Activated CD8-positive, alpha-beta memory T cell treated with anti-CD3 and anti-CD28 coated beads for 48 hours (primary cell): ENCODE measurements at regions not wholly inside any gene's neighbourhood (a gene's known extent, or its start where the extent isn't known, plus 50 kb on each side); places are given as distances from the start of the nearest gene placed in this dataset.
"Not testable (repeated sequence)": the region's sequence is repeated elsewhere in the genome, so short reads cannot be mapped to it uniquely, and the experiment has no call there.

ENCODE experiments used
- DNase-seq, 3 experiments: peaks; one replicate each; pipeline ENCODE4 v3.0.0-alpha.2; 2020; ENCODE audit warnings: low read depth in 2 of 3, low spot score in 2 of 3

DNA sequence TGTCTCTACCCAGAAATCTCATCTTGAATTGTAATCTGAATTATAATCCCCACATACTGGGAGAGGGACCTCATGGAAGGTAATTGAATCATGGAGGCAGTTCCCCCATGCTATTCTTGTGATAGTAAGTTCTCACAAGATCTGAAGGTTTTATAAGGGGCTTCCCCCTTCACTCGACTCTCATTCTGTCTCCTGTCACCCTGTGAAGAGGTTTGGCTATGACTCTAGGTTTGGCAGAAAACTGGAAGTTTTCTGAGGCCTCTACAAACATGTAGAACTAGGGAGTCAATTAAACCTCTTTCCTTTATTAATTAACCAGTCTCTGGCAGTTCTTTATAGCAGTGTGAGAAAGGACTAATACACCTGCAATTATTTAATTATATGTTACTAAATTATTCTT, 125.2 kb upstream of the TGFBR2 start:
- no peak for DNase-seq

- DNase-seq: not testable (repeated sequence)
These were observed 122.2 kb upstream of the TGFBR2 start for GRCh38 chr3:30484229-30484628.

DNA sequence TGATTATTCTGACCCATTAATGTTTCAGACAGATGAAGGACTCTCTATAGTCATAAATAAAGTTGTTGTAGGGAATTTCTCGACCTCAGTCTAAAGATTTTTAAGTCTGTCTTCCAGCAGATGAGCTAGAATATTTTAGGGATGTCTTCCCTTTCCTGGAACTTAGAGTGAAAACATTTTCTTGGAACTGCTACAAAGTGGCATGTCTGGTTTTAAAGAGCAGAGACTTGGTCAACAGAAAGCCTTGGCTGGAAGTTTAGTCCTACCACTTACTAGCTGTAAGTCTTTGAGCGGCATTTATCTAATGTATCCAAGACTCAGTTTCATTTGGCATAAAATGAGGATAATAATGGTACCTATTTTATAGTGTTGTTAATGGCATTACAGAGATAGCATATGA, 120.0 kb upstream of the TGFBR2 start:
- no peak for DNase-seq

DNA sequence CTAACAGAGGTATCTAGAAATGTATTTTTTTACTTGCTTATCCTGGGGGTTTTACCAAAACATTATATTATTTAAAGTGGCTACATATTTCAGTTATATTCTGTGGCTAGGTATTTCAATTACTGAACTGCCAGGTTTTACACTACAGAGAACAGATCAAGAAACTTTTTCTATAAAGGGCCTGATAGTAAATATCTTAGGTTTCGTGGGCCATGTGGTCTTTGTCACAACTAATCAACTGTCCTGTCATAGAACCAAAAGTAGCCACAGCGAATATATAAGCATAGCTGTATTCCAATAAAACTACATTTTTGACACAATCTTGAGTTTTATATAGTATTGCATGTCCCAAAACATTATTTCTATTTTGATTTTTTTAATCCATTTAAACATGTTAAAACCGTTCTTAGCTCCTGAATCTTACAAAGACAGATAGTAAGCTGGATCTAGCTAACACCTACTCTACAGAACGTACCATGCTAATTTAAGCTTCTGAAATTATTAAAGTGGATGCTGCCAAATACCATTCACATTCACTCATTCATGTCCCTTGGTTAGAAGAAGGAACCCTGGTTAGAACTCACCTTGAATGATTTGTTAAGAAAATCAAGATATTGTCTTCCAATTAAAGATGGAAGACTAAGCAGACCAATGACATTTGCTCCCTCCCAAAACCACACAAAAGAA, 118.2 kb upstream of the TGFBR2 start:
- DNase-seq: no peak

- DNase-seq: no peak
These were observed 113.8 kb upstream of the TGFBR2 start for GRCh38 chr3:30492322-30493192.

GRCh38 chr3:30493911-30494311, 112.5 kb upstream of the TGFBR2 start:
- no peak for DNase-seq

DNA sequence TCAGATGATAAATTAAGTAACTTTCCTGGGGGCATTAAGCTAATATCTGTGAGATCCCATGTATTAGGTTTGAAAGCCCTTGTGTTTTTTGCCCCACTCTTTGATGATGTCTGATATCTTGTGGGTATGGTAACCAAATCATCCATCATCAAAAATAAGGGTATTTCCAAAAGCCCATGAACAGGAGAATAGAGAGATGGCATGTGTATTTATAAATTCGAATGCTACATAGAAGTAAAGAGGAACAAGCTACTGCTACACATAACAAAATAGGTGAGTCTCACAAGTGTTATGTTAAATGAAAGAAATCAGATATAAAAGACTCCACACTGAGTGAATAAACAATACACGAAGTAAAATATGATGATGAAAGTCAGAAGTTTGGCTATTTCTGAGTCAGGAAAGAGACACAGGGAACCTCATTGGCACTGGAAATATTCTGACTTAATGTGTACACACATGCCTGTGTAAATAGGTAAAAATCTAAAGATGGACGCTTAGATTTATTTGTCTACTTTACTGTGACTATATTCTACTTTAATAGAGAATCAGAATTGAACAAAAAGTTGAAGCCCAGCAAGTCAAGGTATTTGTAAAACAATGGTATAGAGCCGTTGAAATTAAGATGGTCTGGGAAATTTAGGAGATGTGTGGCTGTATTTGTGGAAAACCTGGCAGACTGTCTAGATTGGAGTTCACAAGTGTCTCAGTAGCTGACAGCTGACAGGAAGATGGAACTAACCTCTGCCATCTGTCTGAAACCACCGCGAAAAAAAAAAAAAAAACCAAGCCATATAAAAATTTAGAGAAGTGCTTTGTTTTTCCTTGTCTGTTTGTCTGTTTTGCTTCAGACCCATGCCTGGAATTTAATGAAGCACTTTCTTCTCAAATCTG, 111.0 kb upstream of the TGFBR2 start:
- DNase-seq: no peak

DNA sequence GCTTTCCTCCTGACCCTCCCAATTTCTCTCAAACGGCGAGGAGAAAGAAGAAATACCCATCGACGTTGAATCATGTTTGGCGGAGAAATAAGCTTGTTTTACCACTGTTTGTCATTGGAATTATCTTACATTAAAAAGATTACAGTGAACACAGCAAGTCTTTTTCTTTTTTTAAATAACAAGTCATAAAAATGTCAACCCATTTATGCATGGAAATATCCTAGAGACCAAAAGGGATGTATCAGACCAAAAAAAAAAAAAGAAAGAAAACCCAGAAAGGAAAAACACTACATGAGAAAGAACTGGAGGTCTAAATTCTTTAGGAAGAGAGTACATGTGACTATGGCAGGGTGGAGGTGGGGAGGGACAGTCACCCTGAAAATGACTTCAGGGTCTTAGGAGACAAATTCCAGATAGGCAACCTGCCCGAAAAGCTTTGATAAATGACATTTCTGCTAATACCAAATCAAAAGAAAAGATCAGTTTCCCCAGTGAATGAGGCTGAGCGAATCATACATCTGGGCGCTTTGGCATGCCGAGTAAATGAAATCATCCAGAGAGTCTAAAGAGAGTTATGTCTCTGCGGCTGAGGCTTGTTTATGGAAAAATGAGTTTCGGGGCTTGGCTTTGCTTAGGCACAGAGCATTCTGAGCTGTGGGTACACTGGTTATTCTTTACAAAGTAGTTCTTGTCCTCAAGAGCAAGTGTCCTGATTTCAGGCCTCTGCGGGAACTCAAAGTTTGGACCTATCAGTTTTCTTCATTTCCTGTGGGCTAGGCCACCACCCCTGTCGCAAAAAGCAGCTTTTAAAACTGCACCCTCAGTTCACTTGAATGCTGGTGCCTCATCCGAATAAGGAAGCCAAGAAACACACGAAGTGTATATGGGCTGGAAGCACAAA, 110.1 kb upstream of the TGFBR2 start:
- DNase-seq: no peak

- DNase-seq: no peak
These were observed 107.8 kb upstream of the TGFBR2 start for GRCh38 chr3:30498587-30498967.

DNA sequence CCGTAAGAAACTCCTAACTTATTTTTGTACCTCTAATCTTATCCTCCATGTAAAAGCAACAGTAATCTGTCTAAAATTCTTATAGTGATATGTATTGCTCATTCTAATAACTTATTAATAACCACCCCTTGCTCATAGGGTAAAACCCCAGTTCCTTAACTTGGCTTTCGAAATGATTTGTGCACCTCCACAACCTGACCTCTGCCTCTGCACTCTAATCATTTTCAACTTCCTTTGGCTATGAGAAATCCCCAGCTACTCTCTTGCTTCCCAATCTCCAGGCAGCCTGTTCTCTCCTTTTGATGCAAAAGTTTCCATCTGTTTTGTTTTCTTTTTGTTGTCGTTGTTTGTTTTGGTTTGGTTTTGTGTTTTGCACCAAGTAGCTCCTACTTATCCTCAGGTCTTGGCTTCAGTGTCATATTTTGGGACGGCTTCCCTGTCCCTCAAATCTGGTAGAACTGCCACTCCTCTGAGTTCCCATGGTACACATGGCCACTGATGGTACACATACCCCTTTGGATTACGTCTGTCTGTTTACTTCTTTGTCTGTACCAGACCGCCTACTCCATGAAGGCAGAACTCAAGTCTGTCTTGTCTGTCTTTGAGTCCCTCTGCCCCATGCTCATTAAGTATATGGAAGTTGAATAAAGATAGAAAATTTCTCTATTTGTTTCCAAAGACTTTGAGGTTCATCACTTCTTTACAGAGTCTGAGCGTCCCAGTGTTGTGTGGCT, 105.6 kb upstream of the TGFBR2 start:
- DNase-seq: no peak

DNA sequence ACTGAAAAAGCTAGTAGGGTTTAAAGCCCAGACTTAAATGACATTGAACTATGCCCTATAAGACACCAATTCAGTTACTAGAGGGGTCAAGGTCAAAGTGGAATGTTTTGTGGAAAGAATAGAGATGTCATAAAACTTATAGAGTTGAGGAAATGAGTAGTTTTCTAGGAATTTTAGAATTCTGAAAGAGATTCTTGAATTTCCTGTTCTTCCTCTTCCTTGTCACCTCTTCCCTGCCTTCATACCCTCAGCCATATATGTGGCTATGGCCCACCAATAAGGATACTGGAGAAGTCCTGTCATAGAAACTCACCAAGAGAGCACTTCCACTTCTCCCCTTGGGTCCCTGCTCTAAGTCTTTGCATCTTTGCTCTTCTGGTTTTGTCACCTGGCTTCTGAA, 104.9 kb upstream of the TGFBR2 start:
- DNase-seq: no peak

DNA sequence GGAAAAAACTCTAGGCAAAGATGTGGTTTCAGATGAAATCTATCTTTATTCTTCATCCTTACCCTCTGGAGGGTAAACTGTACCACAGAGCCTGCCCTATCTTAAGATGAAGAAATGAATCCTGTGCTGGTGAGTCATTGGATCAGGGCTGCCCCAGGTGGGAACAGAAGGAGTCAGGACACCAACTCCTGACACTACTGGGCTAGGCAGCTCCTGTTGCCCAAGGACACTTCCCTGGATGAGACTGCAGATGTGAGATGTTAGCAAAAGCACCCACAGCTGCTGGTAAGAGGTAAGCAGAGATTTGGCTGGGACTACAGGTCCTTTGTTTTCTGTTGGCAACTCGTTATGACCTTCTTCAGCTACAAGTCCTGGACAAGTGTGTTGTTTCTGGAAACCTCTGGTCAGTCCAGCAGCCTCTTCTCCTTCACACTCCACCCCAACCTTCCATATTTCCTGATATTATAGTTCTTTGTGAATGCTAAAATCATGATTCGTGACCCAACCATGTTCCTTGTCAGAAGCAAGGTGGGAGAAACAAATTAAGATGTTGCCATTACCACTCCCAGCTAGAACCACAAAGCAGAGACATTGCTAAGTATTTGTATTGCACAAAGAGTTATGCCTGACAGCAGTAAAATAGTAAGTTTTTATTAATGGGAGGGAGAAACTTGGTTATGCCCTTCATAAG, 104.2 kb upstream of the TGFBR2 start:
- DNase-seq: no peak

DNA sequence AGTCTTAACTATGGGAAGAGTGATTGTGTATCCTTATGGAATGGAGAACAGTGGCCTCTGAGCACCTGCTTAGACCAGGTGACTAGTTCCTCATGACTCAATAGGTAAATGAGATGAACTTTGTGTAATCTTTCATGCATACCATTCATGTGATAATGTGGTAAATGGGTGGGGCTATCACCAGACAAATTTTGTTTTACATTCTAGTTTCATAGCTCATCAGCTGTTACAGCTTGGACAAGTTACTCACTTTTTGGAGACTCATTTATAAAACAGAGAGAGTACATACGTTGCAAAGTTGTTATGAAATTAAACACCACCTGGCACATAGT, 103.7 kb upstream of the TGFBR2 start:
- DNase-seq: no peak

GRCh38 chr3:30503446-30503845, 103.0 kb upstream of the TGFBR2 start:
- DNase-seq: no peak

DNA sequence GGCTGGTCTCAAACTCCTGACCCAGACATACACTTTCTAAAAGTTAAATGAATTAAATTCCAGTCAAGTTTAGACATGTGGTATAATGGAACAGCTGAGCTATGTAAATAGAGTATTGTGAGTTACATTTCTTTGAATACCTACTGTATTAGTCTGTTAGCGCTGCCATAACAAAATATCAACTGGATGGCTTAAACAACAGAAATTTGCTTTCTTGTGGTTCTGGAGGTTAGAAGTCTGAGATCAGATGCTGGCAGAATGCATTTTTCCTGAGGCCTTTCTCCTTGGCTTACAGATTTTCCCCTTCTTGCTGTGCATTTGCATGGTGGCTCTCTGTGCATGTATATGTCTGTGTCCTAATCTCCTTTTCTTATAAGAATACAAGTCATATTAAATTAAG, 101.5 kb upstream of the TGFBR2 start:
- DNase-seq: no peak

GRCh38 chr3:30505866-30506520, 100.4 kb upstream of the TGFBR2 start:
- no peak for DNase-seq

DNA sequence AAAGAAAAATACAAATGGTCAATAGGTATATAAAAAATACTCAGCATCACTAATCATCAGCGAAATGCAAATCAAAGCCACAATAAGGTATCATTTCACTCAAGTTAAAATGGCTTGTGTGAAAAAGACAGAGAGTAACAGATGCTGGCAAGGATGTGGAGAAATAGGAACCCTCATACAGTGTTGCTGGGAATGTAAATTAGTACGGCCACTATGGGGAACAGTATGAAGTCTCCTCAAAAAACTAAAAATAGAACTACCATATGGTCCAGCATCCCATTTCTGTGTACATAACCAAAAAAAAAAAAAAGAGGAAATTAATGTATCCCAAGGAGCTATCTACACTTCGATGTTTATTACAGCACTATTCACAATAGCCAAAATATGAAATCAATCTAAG, 98.1 kb upstream of the TGFBR2 start:
- no peak for DNase-seq

DNA sequence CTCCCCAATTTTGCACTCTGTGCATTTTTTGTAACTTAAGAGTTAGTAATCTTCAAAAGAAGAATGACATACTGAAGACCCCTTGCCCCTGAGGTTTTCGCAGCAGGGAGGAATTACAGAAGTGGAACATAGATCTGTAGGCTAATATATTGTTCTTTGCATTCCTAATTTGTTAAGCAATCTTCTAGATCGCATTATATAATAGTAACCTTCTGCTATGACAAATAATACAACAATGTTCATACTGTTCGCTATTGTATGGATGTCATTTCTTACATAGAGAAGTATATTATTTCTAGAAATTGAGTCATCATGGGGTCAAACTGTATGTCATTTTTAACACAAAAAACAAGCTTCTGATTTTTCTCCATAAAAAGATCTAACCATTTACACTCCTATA, 95.8 kb upstream of the TGFBR2 start:
- no peak for DNase-seq
